HG02840 (cell line): ENCODE measurements at regions not wholly inside any gene's neighbourhood (a gene's known extent, or its start where the extent isn't known, plus 50 kb on each side); places are given as distances from the start of the nearest gene placed in this dataset.
A peak's percentile ranks its signal among the peaks of the same experiment; 100 is the strongest.
"Not testable (repeated sequence)": the region's sequence is repeated elsewhere in the genome, so short reads cannot be mapped to it uniquely, and the experiment has no call there.

Experiments
- ATAC-seq: cut with Tn5 transposase; IDR thresholded peaks from one replicate; pipeline ENCODE4 v1.9.1; 2021; ENCODE audit warnings: mild to moderate bottlenecking, moderate library complexity, moderate number of reproducible peaks; ENCODE audit not compliant: unreplicated experiment, low FRiP score

- no peak for ATAC-seq
These were observed 172.7 kb upstream of the LCORL start for GRCh38 chr4:18194278-18194677.

- ATAC-seq, result no peak
These were observed 171.3 kb upstream of the LCORL start for GRCh38 chr4:18192901-18193300.

- no peak for ATAC-seq
These were observed 163.9 kb upstream of the LCORL start for GRCh38 chr4:18185491-18185890.

- peak; percentile 55 for ATAC-seq
These were observed 159.3 kb upstream of the LCORL start for GRCh38 chr4:18180892-18181291.

- no peak for ATAC-seq
These were observed 158.6 kb upstream of the LCORL start for GRCh38 chr4:18180122-18180521.

GRCh38 chr4:18171896-18172295 lies 150.3 kb upstream of the LCORL start:
- no peak for ATAC-seq

- ATAC-seq, result no peak
These were observed 146.3 kb upstream of the LCORL start for GRCh38 chr4:18167831-18168230.

GRCh38 chr4:18166925-18167324 lies 145.4 kb upstream of the LCORL start:
- no peak for ATAC-seq

- ATAC-seq, result no peak
These were observed 140.9 kb upstream of the LCORL start for GRCh38 chr4:18162453-18162852.

GRCh38 chr4:18159117-18159912 lies 137.8 kb upstream of the LCORL start:
- not testable (repeated sequence) for ATAC-seq

- no peak for ATAC-seq
These were observed 133.8 kb upstream of the LCORL start for GRCh38 chr4:18155067-18156041.

GRCh38 chr4:18138076-18138665 lies 116.6 kb upstream of the LCORL start:
- no peak for ATAC-seq

- ATAC-seq, result no peak
These were observed 112.6 kb upstream of the LCORL start for GRCh38 chr4:18134111-18134510.

GRCh38 chr4:18130256-18130655 lies 108.7 kb upstream of the LCORL start:
- no peak for ATAC-seq

- no peak for ATAC-seq
These were observed 106.7 kb upstream of the LCORL start for GRCh38 chr4:18128241-18128640.

GRCh38 chr4:18127030-18127429 lies 105.5 kb upstream of the LCORL start:
- no peak for ATAC-seq

- no peak for ATAC-seq
These were observed 92.3 kb upstream of the LCORL start for GRCh38 chr4:18113710-18114331.

- no peak for ATAC-seq
These were observed 89.5 kb upstream of the LCORL start for GRCh38 chr4:18111081-18111480.

GRCh38 chr4:18110099-18110498 lies 88.5 kb upstream of the LCORL start:
- no peak for ATAC-seq

- ATAC-seq, result no peak
These were observed 88.1 kb upstream of the LCORL start for GRCh38 chr4:18109676-18110075.
